ENCODE measurements at regions not wholly inside any gene's neighbourhood (a gene's known extent, or its start where the extent isn't known, plus 50 kb on each side); places are given as distances from the start of the nearest gene placed in this dataset.

GRCh38 chr13:34344816-34345215 lies 526.9 kb downstream of the RFC3 start:
- TF ChIP-seq POLR2A (IDR thresholded peaks at IDR 0.05) = no peak
- no peak for TF ChIP-seq CTCF (IDR thresholded peaks at IDR 0.05)

Measured in heart left ventricle (tissue), 13 donors.